ENCODE measurements at regions not wholly inside any gene's neighbourhood (a gene's known extent, or its start where the extent isn't known, plus 50 kb on each side); places are given as distances from the start of the nearest gene placed in this dataset.

DNA sequence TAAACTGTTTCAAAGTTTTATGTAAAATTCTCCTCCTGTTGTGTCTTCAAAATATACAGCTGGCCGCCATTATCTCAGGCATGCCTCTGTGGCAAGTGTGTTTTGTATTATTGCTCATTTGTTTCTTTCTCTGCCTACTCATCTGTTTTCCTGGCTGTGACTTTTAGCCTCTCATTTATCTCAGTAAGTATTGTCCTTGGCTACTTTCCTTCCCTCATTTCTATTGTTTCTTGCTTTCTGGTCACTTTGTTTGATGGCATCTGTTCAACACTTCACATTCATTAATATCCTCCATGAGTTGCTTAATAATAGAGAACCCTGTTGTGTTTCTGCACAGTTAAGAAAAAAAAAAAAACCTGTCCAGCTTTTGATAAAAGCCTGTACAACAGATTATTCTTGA, 869.4 kb downstream of the PCDH17 start:
- WGBS (ENCODE audit: insufficient coverage, insufficient replicate concordance, low lambda C conversion rate, missing lambda C conversion rate): 79% methylated on average over 1 of the region's 1 CpG
- H3K79me2 ChIP-seq (ENCODE audit: control insufficient read depth, insufficient read depth, low read length): no peaks in the 10 kb centered on the region
- ChIA-PET POLR2A (no interaction called here), SMC1A (ENCODE audit: uncharacterized antibody, unreplicated experiment) (interaction anchor here (0.8 to 1.6 kb wide), 2 partner anchors 9 to 119 kb away, joined by 3 to 4 read pairs; no protein-coding TSS in a partner anchor), CTCF (interaction anchor here (1.0 kb wide), 1 partner anchor 9 kb away, joined by 3 read pairs; no protein-coding TSS in a partner anchor), RAD21 (ENCODE audit: unreplicated experiment) (no interaction called here)
- no peak overlapping the region for H3K4me3 ChIP-seq
- no peak overlapping the region for H2AFZ ChIP-seq (ENCODE audit: control insufficient read depth, low read depth, low read length)
- no peak for DNase-seq (ENCODE audit: low read depth, low spot score)
- no peak for FAIRE-seq
- H3K4me1 ChIP-seq (ENCODE audit: control insufficient read depth, insufficient read depth, low read length): no peaks in the 10 kb centered on the region
- no peaks in the 10 kb centered on the region for H4K20me1 ChIP-seq (ENCODE audit: control insufficient read depth, insufficient read depth)
- no peak overlapping the region for H3K27ac ChIP-seq (ENCODE audit: control insufficient read depth, insufficient read depth)
- in situ Hi-C loops (cut with MboI): no loop called here
- BruUV-seq (replicated peaks): no TSS peak
- H3K9me3 ChIP-seq (replicated peaks; ENCODE audit: control insufficient read depth, insufficient read depth, low read length): no peaks in the 10 kb centered on the region
- no peaks in the 10 kb centered on the region for H3K36me3 ChIP-seq (ENCODE audit: control insufficient read depth in 2 of 2, insufficient read depth in 2 of 2, low read length in 1 of 2)
- H3K27me3 ChIP-seq (replicated peaks in 1 of 2; ENCODE audit: control insufficient read depth in 2 of 2, insufficient read depth in 2 of 2, low read length in 1 of 2): no peaks in the 10 kb centered on the region
- intact Hi-C loops (cut with micrococcal nuclease; ENCODE audit: unreplicated experiment): no loop called here
- no peak for ATAC-seq
- no peak overlapping the region for H3K4me2 ChIP-seq (ENCODE audit: control insufficient read depth, insufficient read depth)
- no peak overlapping the region for H3K9ac ChIP-seq (ENCODE audit: control insufficient read depth, insufficient read depth, low read length)
- TF ChIP-seq EED (IDR thresholded peaks at IDR 0.05; ENCODE audit: low read depth): no peak
- no peak for TF ChIP-seq ZNF622 (IDR thresholded peaks at IDR 0.05)
- no peak for TF ChIP-seq POLR2AphosphoS5 (IDR thresholded peaks at IDR 0.05; ENCODE audit: low read length)
- TF ChIP-seq NKRF (conservative IDR thresholded peaks at IDR 0.05): no peak
- TF ChIP-seq ZBTB11 (CRISPR knock-in tag; IDR thresholded peaks at IDR 0.05): no peak
- no peak for TF ChIP-seq GATAD2B (conservative IDR thresholded peaks at IDR 0.05; ENCODE audit: low read depth)
- no peak for TF ChIP-seq IRF4 (IDR thresholded peaks at IDR 0.05; ENCODE audit: low read depth, low read length)
- TF ChIP-seq, protein P1, sequence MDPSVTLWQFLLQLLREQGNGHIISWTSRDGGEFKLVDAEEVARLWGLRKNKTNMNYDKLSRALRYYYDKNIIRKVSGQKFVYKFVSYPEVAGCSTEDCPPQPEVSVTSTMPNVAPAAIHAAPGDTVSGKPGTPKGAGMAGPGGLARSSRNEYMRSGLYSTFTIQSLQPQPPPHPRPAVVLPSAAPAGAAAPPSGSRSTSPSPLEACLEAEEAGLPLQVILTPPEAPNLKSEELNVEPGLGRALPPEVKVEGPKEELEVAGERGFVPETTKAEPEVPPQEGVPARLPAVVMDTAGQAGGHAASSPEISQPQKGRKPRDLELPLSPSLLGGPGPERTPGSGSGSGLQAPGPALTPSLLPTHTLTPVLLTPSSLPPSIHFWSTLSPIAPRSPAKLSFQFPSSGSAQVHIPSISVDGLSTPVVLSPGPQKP (IDR thresholded peaks at IDR 0.05; ENCODE audit: low read depth, low read length): no peak
- no peak for TF ChIP-seq REST (IDR thresholded peaks at IDR 0.05; ENCODE audit: low read depth, low read length)
- no peak for TF ChIP-seq MTA3 (IDR thresholded peaks at IDR 0.05; ENCODE audit: borderline replicate concordance, low read length)
- no peak for TF ChIP-seq PML (IDR thresholded peaks at IDR 0.05; ENCODE audit: low read length)
- TF ChIP-seq CEBPB (IDR thresholded peaks at IDR 0.05; ENCODE audit: borderline replicate concordance in 1 of 2, low read depth in 2 of 2, low read length in 2 of 2): no peak
- TF ChIP-seq TAF1 (IDR thresholded peaks at IDR 0.05; ENCODE audit: borderline replicate concordance, low read depth, low read length): no peak
